ENCODE measurements at regions not wholly inside any gene's neighbourhood (a gene's known extent, or its start where the extent isn't known, plus 50 kb on each side); places are given as distances from the start of the nearest gene placed in this dataset.

DNA sequence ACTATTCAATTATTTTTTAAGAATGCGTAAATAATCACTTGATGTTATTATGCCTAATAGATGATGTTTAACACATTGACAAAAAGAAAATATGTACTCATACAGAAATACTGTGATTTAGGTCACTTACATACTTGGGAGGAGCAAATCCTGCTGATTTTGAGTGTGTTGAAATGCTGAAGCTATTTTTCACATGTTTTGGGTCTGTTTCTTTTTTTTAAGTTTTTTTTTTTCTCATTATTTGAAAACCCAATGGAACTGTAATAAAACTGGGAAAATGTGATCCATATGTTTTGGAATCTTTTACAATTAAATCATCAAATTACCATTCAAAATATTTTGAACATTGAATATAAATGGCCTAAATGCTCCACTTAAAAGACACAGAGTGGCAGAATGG lies 366.2 kb upstream of the ADAMTS5 start:
- H3K79me2 ChIP-seq (ENCODE audit: control insufficient read depth, insufficient read depth, low read length) = no peaks in the 10 kb centered on the region
- H3K9me1 ChIP-seq (ENCODE audit: control insufficient read depth, extremely low read depth, insufficient read depth, low read length) = no peaks in the 10 kb centered on the region
- FAIRE-seq = no peak
- DNase-seq (ENCODE audit: low read depth, low spot score) = no peak
- no peaks in the 10 kb centered on the region for H4K20me1 ChIP-seq (ENCODE audit: control insufficient read depth, extremely low read depth, insufficient read depth, low read length)
- H2AFZ ChIP-seq (ENCODE audit: control insufficient read depth, low read length) = no peak overlapping the region
- no peak overlapping the region for H3K4me2 ChIP-seq (ENCODE audit: control insufficient read depth, extremely low read depth, insufficient read depth, low read depth, low read length)
- no peaks in the 10 kb centered on the region for H3K27me3 ChIP-seq (ENCODE audit: control insufficient read depth, extremely low read depth, insufficient read depth, low read length)
- no peaks in the 10 kb centered on the region for H3K4me1 ChIP-seq (ENCODE audit: control insufficient read depth, extremely low read depth, insufficient read depth, low read length)
- no peak overlapping the region for H3K4me3 ChIP-seq (ENCODE audit: control insufficient read depth in 2 of 3, extremely low read depth in 1 of 3, insufficient read depth in 2 of 3, low read depth in 1 of 3, low read length in 3 of 3)
- H3K9ac ChIP-seq (ENCODE audit: control insufficient read depth, extremely low read depth, insufficient read depth, low read length) = no peak overlapping the region
- no peak overlapping the region for H3K27ac ChIP-seq (ENCODE audit: control insufficient read depth, insufficient read depth, low read length)
- H3K36me3 ChIP-seq (ENCODE audit: control insufficient read depth in 2 of 2, extremely low read depth in 1 of 2, insufficient read depth in 2 of 2, low read length in 2 of 2) = no peaks in the 10 kb centered on the region
- dilution Hi-C loops (cut with MboI; ENCODE audit: extremely low pct_ligation_motif_present, low sequenced_read_pairs) = loop anchor here (5.0 kb wide), 1 partner anchor 66 kb away; no protein-coding TSS in a partner anchor
- TF ChIP-seq, protein P1, sequence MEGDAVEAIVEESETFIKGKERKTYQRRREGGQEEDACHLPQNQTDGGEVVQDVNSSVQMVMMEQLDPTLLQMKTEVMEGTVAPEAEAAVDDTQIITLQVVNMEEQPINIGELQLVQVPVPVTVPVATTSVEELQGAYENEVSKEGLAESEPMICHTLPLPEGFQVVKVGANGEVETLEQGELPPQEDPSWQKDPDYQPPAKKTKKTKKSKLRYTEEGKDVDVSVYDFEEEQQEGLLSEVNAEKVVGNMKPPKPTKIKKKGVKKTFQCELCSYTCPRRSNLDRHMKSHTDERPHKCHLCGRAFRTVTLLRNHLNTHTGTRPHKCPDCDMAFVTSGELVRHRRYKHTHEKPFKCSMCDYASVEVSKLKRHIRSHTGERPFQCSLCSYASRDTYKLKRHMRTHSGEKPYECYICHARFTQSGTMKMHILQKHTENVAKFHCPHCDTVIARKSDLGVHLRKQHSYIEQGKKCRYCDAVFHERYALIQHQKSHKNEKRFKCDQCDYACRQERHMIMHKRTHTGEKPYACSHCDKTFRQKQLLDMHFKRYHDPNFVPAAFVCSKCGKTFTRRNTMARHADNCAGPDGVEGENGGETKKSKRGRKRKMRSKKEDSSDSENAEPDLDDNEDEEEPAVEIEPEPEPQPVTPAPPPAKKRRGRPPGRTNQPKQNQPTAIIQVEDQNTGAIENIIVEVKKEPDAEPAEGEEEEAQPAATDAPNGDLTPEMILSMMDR (optimal IDR thresholded peaks at IDR 0.05 in 1 of 3, IDR thresholded peaks at IDR 0.05 in 1 of 3, conservative IDR thresholded peaks at IDR 0.05 in 1 of 3; ENCODE audit: extremely low read depth in 1 of 3, insufficient read depth in 2 of 3, low read length in 3 of 3) = no peak
- TF ChIP-seq EZH2 (IDR thresholded peaks at IDR 0.05; ENCODE audit: low read length) = no peak
- H3K9me3 ChIP-seq (ENCODE audit: control insufficient read depth, low read depth, low read length) = no peaks in the 10 kb centered on the region

DNA sequence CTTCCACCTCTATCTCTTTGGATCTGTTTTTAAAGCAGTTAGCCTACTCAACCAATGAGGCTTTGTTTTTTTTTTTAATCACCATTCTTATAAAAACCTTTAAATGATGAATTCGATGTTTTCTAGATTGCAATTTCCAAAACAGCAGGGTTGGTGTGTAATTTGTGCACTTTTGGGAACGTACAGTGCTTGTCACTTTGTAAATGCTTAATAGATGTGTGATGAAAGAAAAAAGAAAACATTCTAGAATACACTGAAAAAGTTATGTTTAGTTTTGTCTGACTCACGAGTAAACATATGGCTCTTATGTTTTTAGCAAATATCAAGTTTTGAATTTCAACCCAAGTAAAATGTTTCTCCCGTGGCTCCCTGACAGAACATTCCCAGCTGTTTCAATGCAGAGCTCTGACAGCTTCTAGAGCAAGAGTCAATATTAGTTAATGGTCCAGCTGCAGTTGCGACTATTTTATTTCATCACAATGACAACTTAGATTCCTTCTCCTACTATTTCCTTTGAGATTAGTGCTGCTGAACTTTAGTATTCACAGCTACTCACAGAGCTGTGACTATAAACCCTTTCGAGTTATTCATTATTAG lies 362.5 kb upstream of the ADAMTS5 start:
- H2AFZ ChIP-seq (ENCODE audit: control insufficient read depth, low read length) = no peak overlapping the region

More for the DNA sequence above, 362.5 kb upstream of the ADAMTS5 start:
- Histone ChIP-seq H3K27me3 (ENCODE audit: control insufficient read depth, extremely low read depth, insufficient read depth, low read length) (no peaks in the 10 kb centered on the region), H3K4me2 (ENCODE audit: control insufficient read depth, extremely low read depth, insufficient read depth, low read depth, low read length) (no peak overlapping the region), H3K4me3 (ENCODE audit: control insufficient read depth in 2 of 3, extremely low read depth in 1 of 3, insufficient read depth in 2 of 3, low read depth in 1 of 3, low read length in 3 of 3) (no peak overlapping the region), H3K9me3 (ENCODE audit: control insufficient read depth, low read depth, low read length) (no peaks in the 10 kb centered on the region), H3K9ac (ENCODE audit: control insufficient read depth, extremely low read depth, insufficient read depth, low read length) (no peak overlapping the region), H3K9me1 (ENCODE audit: control insufficient read depth, extremely low read depth, insufficient read depth, low read length) (no peaks in the 10 kb centered on the region), H3K36me3 (ENCODE audit: control insufficient read depth in 2 of 2, extremely low read depth in 1 of 2, insufficient read depth in 2 of 2, low read length in 2 of 2) (no peaks in the 10 kb centered on the region), H3K79me2 (ENCODE audit: control insufficient read depth, insufficient read depth, low read length) (no peaks in the 10 kb centered on the region), H3K27ac (ENCODE audit: control insufficient read depth, insufficient read depth, low read length) (no peak overlapping the region), H4K20me1 (ENCODE audit: control insufficient read depth, extremely low read depth, insufficient read depth, low read length) (no peaks in the 10 kb centered on the region), H3K4me1 (ENCODE audit: control insufficient read depth, extremely low read depth, insufficient read depth, low read length) (no peaks in the 10 kb centered on the region)
- DNase-seq (ENCODE audit: low read depth, low spot score) (no peak), FAIRE-seq (no peak)
- TF ChIP-seq, protein P1 (optimal IDR thresholded peaks at IDR 0.05 in 1 of 3, IDR thresholded peaks at IDR 0.05 in 1 of 3, conservative IDR thresholded peaks at IDR 0.05 in 1 of 3; ENCODE audit: extremely low read depth in 1 of 3, insufficient read depth in 2 of 3, low read length in 3 of 3) = no peak
- TF ChIP-seq EZH2 (IDR thresholded peaks at IDR 0.05; ENCODE audit: low read length) = no peak
- dilution Hi-C loops (cut with MboI; ENCODE audit: extremely low pct_ligation_motif_present, low sequenced_read_pairs) = no loop called here
